Skin epidermis (tissue), 12 donors: ENCODE measurements at regions not wholly inside any gene's neighbourhood (a gene's known extent, or its start where the extent isn't known, plus 50 kb on each side); places are given as distances from the start of the nearest gene placed in this dataset.
"Not testable (repeated sequence)": the region's sequence is repeated elsewhere in the genome, so short reads cannot be mapped to it uniquely, and the experiment has no call there.

Experiments
- H3K27ac ChIP-seq, 21 experiments: fragments of 200-600 bp; sonication (generic) in 11 of 21; one replicate each; pipeline ENCODE4 v1.5.0; 2020; ENCODE audit warnings: mild to moderate bottlenecking in 3 of 21, inconsistent platforms in 2 of 21, moderate library complexity in 2 of 21
- H3K4me3 ChIP-seq, 7 experiments: fragments of 200-600 bp; sonication (generic) in 2 of 7; one replicate each; pipeline ENCODE4 v1.5.0; 2020; ENCODE audit warnings: inconsistent platforms in 2 of 7, mild to moderate bottlenecking in 2 of 7, moderate library complexity in 1 of 7

- no peak overlapping the region for H3K27ac ChIP-seq
- no peak overlapping the region for H3K4me3 ChIP-seq
These were observed 79.4 kb upstream of the MRPS22 start for GRCh38 chr3:139264375-139264774.

DNA sequence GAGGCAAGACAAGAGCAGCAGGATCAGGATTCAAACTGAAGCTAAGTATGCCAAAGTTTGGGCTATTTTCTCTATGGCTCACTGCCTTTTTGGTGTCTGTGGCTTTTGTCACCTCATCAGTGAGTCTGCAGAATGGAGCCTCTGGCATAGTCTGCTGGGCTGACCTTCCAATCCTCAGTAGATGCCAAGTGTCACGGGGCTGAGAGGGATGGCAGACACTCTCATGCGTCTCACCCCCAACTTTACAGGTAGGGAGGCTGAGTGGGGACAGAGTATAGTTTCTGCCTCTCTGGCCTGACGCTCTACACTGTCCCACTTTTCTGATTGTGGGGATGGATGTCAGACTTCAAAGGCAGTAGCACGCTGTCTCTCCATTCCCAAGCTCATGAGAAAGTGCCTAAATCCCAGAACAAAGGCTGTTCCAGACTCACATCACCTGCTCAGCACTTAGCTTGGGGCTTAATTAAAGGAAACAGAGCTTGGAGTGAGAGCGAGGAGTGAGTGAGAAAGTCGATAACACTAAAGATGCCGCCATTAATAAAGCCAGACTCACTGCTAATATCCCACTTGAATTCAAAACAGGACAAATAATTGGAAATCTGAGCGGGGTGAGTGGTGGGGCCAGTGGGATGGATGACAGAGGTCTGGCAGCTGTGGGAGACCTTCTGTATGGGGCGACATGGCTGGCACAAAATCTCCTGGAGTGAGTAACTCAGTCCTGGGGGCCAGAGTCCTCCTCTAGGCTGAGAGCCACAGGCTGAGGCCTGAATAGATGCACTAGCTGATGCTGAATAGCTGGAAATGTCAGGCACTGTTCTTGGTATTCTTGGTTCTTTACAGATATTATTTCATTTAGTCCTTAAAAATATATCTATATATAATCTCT is 78.4 kb upstream of the MRPS22 start:
- Histone ChIP-seq H3K27ac (no peak overlapping the region), H3K4me3 (no peak overlapping the region)

GRCh38 chr3:139267300-139268246 is 76.2 kb upstream of the MRPS22 start:
- Histone ChIP-seq H3K27ac (no peak overlapping the region), H3K4me3 (no peak overlapping the region)

DNA sequence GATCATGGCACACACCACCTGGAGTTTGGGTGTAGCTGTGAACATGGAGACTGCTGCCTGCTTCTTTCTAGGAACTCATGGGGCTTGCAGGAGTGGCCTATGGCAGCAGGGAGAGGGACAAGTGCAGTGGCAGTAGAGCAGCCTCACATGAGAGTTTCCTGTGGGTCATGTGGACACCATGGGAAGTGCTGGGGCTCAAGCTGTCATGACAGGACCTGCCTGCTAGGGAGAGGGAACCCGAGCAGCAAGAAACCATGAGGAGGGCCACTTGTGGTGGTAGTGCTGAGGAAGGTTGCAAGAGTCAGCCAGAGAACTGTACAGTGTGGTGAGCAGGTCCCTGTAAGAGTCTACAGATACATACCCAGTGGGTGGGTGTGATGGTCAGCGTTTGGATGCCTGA is 73.8 kb upstream of the MRPS22 start:
- no peak overlapping the region for H3K4me3 ChIP-seq
- no peak overlapping the region for H3K27ac ChIP-seq

- not testable (repeated sequence) for H3K27ac ChIP-seq, H3K4me3 ChIP-seq
These were observed 73.2 kb upstream of the MRPS22 start for GRCh38 chr3:139270652-139271051.

GRCh38 chr3:139280027-139280671 is 63.7 kb upstream of the MRPS22 start:
- no peak overlapping the region for H3K4me3 ChIP-seq
- peak overlapping the region in 3 of 21 experiments; percentile 44 to 68 (median 46) for H3K27ac ChIP-seq

GRCh38 chr3:139281096-139281495 is 62.7 kb upstream of the MRPS22 start:
- Histone ChIP-seq H3K4me3 (peak overlapping the region in 1 of 7 experiments; percentile 9), H3K27ac (peak overlapping the region in 6 of 21 experiments; percentile 36 to 68 (median 60))

DNA sequence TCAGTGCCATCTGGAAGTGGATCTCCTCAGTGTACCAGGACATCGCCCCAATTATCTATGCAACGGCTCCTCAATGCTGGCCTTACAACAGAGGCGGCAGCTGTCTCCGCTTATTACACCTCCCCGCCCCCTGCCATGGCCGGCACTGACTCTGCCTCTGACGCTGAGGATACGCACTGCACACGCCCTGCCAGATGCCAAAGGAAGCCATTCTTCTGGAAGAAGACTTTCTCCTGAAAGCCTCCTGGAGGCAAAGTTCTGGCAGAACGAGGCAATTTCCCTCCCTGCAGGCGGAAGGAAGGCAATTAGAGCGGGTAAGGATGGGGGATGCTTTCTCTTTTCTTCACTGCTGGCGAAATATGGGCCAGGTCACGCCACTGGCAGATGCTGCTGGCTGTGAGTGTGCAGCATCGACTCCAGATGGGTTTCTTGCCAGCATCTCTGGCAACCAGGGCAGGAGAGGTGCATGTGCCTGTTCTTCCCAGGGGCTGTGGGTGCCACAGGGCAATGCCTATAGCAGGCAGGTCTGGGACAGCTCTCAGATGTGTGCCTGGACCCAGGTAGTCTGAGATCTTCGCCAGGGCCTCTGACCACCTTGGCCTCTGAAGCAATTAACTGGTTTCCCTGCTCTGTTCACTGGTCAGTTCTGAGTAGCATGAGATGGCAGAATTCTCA is 62.2 kb upstream of the MRPS22 start:
- Histone ChIP-seq H3K27ac (peak overlapping the region in 7 of 21 experiments; percentile 4 to 68 (median 57)), H3K4me3 (peak overlapping the region in 1 of 7 experiments; percentile 9)

DNA sequence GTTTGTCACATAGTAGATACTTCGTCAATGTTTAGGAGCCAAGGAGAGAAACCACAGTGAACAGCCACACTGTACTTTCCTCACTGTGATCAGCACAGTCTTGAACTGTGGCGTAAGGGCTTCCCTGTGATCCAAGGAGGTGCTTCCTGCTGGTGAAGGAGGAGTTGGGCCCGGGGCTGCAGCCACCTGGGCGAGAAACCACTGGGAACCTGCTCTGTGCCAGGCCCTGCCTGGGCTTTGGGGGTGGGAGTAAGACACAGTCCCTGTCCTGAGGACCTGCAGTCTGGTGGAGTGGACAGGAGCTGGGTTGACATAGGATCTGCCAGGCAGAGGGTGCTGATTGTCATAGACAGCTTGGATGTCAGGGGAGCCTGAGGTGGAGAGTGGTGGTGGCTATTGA is 60.5 kb upstream of the MRPS22 start:
- H3K27ac ChIP-seq, result peak overlapping the region in 1 of 21 experiments; percentile 39
- no peak overlapping the region for H3K4me3 ChIP-seq

- no peak overlapping the region for H3K4me3 ChIP-seq
- peak overlapping the region in 1 of 21 experiments; percentile 34 for H3K27ac ChIP-seq
These were observed 59.6 kb upstream of the MRPS22 start for GRCh38 chr3:139284221-139284620.

DNA sequence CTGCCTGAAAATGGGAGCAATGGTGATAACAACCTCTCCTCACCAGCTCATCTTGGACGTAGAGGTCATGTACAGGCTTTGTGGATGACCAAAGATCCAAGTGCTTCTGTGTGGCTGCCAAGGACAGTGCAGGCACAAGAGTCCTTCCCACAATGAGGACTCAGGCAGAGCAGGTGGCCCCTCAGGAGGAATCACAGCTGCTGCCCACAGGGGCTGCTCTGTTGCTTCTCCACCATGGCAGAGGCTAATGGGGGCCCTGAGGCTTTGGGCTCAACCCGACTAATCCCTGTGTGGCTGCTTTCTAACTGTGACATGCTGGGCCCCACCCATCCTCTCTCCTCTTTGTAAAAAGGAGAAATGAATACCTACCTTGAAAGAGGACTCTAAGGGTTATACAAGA is 58.1 kb upstream of the MRPS22 start:
- Histone ChIP-seq H3K27ac (no peak overlapping the region), H3K4me3 (no peak overlapping the region)

DNA sequence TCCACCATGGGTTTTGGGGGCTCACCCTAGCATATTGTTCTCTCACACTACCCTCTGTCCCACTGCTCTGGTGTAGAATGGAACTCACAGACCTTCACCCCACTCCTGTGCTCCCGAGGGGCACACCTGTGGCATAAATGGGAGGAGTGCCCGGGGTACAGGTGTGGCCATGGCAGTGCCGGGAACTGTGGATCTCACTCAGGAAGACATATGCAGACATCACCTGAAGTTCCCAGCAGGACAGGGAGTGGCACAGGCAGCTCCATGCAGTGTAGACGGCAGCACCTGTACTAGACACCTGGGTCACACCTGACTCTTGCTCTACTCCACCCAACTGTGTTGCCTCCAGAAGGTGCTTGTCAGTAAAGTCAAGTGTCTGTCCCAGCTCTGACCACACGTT is 57.6 kb upstream of the MRPS22 start:
- no peak overlapping the region for H3K4me3 ChIP-seq
- no peak overlapping the region for H3K27ac ChIP-seq

- no peak overlapping the region for H3K4me3 ChIP-seq
- H3K27ac ChIP-seq, result no peak overlapping the region
These were observed 57.0 kb upstream of the MRPS22 start for GRCh38 chr3:139286825-139287224.

- Histone ChIP-seq H3K4me3 (no peak overlapping the region), H3K27ac (no peak overlapping the region)
These were observed 56.3 kb upstream of the MRPS22 start for GRCh38 chr3:139287557-139287956.

DNA sequence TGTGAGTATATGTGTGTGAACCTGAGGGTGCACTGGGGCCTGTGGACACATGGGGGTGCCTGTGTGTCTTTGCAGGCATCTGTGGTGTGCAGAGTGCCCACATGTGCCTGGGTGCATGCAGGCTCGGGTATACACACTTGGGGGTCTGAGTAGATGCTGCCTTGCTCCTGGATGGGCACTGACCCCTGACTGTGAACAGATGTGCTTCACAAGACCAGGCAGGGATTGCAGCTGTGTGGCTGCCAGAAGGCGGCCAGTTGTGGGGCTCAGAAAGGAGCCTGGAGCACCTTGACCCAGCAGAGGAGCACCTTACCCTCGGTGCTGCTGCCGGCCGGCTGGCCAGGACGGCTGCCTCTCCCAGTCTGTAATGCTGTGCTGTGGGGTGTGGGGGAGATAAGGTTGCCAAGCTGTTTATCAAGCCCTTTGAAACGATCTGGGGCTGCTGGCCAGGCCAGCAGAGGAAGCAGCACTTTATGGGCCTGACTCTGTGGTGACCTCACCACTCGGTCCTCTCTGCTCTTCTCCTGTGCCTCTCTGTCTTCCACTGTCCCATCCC is 55.5 kb upstream of the MRPS22 start:
- no peak overlapping the region for H3K4me3 ChIP-seq
- H3K27ac ChIP-seq, result peak overlapping the region in 1 of 21 experiments; percentile 42

- no peak overlapping the region for H3K4me3 ChIP-seq
- peak overlapping the region in 1 of 21 experiments; percentile 16 for H3K27ac ChIP-seq
These were observed 53.8 kb upstream of the MRPS22 start for GRCh38 chr3:139289860-139290524.

DNA sequence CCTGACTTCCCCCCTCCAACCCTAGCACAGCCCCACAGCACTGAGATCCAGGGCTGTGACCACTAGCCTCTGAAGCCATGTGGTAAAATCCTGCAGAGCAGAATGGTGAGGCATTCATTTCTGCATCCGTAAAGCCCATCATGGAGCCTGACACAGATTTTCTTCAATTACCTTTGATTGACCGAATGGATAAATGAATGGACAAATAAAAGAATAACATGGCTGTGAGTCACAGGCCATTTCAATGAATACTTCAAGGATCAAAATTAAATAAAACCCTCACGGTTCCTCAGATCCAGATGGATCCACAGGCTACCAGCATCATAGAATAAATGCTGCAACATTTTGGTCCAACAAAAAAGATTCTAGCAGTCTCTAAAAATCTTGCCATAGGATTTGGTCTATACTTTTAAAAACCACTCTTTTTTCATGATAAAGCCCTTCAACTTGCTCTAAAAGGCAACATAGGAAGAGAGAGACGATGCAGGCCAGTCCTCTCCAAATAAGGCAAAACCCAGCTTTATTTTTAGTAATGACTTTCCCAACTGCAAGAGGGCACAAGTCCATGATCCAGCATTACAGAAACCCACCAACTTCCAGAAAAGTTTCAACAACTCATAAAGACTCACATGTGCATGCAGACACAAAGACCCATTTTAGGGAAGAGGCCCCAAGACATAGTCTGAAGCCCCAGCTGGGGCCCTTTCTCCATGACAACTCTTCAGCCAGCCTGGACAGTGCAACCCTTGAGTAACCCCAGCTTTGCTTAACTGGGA is 52.4 kb upstream of the MRPS22 start:
- H3K27ac ChIP-seq, result peak overlapping the region in 2 of 21 experiments; percentile 5 to 20
- H3K4me3 ChIP-seq, result no peak overlapping the region

GRCh38 chr3:139292192-139292591 is 51.6 kb upstream of the MRPS22 start:
- H3K4me3 ChIP-seq, result no peak overlapping the region
- H3K27ac ChIP-seq, result peak overlapping the region in 2 of 21 experiments; percentile 5 to 20
